DMS53 treated with DMSO at 0.1 percent for 48 hours (cell line): ENCODE measurements at regions not wholly inside any gene's neighbourhood (a gene's known extent, or its start where the extent isn't known, plus 50 kb on each side); places are given as distances from the start of the nearest gene placed in this dataset.
A peak's percentile ranks its signal among the peaks of the same experiment; 100 is the strongest.

Source experiments
- DNase-seq: peaks from one replicate; lab custom pipeline; 2025; ENCODE audit not compliant: unreplicated experiment; lab: John Stamatoyannopoulos, UW

DNA sequence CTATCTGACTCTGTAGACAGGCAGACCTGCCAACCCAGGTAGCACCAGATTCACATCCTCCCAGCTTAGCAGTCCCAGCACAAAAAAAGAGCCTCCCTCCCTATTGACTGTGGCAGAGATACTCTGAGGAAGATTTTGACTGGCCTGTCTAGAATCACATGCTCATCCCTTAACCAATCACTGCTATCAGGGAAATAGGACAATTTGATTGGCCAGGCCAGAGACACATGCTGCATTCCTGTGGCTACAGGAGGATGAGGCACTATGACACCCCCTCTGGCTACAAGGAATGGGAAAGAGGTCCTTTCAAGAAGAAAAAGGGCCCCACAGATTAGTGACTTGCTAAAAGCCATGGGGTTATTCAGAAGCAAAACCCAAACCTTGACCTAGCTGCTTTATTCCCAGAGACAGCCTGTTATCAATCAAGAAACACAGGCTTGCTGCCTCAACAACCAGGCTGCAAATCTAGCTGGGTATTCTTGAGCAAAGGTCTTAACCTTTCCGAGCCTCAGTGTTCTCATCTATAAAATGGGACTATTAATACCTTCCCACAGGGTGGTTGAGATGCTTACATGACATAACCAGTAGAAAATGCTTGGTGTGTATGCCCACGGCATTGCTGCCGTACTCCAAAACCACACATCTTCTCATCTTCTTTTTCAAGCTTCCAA is 147.6 kb downstream of the BCOR start:
- DNase-seq: no peak

- DNase-seq: no peak
These were observed 144.8 kb downstream of the BCOR start for GRCh38 chrX:39952989-39953388.

DNA sequence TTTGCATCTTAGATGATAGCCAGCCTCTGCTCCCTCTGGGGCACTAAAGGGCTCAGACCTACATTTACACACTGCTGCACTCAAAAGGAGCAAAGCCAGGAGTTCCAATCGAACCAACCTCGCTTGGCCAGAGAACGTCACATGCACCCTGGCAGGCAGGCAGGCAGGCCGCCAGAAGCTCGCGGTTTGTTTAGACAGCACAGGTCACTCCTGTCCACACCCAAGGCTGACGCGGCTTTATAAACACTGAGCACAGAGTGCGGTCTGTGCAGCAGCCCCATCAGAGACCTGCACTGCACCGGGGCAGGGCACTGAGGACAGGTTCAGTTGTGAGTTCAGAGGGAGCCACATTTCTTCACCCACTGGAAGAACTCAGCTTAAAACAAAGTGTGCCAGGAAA is 143.9 kb downstream of the BCOR start:
- DNase-seq: peak; percentile 69

DNA sequence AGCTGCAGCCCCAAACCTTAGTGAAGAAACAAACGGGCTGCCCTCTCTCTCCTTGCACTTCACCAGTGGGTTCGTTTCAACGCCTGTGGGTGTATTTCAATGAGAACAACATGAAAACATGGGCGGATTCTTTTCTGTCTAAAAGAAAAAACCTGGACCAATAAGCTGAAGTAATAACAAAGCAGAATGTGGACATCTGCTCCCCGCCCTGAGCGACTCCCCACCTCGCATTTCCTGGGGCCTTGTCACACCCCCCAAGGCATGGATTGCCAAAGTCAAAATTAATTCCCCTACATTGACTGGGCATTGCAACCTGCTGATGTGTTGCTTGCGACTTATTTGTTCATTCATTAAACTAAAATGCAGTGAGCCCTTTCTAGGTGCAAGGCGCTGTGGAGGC is 142.9 kb downstream of the BCOR start:
- DNase-seq: no peak

DNA sequence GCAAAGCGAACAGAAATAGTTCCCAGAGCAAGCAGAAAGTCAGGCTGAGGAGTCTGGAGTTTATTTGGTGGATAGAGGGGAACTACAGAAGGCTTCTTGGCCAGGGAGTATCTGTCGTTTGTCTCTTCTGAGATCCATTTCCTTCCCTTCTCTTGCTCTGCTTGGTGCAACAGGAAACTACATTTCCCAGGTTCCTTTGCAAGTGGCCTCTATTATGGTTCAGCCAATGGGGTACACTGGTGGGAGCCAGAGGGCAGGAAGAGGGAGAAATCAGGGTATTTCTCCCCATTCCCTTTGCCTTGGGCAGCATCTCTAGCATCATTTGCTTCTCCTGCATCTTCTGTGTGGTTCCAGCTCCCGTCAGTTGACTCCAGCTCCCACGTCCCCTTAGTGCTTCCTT is 142.1 kb downstream of the BCOR start:
- no peak for DNase-seq

DNA sequence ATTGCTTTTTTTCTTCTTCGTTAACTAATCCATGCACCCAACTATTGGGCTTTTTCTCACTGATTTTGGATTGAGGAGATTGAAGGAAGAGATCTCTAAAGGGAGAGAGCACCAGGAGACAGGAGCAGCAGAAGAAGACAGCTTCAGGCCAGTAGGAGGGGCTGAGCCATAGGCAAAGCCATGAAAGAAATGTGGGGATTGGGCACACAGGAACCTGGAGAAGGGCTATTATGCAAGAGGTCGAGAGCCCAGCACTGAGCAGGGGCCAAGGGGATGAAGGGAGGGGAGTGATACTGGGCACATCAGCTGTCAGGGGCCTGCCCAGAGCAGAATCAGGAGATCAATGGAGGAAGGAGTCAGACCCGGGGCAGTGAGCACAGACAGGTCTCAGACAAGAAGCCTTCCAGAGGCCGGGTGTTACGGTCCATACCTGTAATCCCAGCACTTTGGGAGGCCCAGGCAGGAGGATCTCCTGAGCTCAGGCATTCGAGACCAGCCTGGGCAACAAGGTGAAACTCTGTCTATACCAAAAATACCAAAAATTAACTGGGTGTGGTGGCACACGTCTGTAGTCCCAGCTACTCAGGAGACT is 140.9 kb downstream of the BCOR start:
- DNase-seq: no peak

DNA sequence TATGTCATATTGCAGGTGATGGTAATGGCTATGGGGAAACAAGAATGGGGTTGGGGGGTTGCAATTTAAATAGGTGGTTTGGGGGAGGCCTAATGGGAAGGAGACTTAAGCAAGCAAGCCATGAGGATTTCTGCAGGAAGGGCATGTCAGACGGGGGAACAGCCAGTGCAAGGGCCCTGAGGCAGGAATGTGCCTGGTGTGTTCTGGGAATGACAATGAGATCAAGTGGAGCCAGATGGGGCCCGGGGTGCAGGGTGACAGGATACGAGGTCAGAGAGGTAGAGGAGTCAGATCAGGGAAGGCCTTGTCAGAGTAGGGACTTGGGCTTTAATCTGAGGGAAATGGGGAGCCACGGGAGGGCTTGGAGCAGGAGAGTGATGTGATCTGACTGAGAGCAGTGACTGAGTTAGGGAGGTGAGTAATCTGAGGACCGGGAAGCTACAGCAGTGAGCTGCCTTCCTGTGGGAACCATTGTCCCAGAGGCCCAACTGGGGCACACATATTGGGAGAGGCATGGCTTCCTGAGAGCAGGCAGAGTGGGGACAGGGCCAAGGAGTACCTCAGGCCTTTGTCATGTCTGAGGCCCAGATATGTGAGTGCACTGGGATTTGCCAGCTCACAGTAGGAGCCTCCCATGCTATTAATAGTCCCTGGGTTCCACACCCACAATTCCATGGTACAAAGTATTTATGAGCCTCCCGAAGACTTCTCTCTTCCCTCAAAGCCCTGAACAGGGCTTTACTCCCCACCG is 139.8 kb downstream of the BCOR start:
- no peak for DNase-seq

GRCh38 chrX:39958850-39959249 is 138.9 kb downstream of the BCOR start:
- DNase-seq: no peak

DNA sequence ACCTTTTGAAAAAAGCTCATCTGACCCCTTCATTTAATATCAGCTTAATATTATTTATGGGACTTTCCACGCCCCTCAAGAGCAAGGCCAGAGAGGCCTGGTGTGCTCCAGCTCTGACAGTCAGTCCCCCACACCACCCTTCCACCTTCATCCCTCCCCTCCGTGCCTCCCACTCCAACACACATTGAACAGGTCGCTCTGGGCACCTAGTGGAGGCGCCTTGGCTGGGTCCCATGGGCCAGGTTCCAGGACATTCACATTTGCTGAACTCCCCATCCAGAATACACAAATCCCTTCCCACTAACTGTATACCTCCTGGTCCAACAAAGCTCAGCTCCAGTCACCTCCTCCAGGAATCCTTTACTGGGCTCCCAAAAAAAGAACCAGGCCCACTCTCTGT is 137.5 kb downstream of the BCOR start:
- DNase-seq: no peak

DNA sequence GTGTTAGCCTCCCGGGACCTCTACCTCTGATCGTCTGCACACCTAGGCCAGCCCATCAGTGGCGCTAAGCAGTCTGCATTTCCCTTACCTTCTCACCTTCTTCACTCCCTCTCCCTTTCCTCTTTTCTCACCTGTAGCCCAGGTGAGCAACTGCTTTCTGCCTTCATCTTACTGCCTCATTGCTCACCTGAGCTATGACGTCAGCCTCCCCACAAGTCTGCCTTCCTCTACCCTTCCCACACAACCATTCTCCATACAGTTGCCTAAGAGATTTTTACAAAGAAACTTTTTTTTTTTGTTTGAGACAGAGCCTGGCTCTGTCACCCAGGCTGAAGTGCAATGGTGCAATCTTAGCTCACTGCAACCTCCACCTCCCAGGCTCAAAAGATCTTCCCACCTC is 136.3 kb downstream of the BCOR start:
- DNase-seq: no peak

GRCh38 chrX:39965051-39965573 is 132.6 kb downstream of the BCOR start:
- no peak for DNase-seq

- DNase-seq: no peak
These were observed 131.6 kb downstream of the BCOR start for GRCh38 chrX:39966176-39966575.

- DNase-seq: no peak
These were observed 130.4 kb downstream of the BCOR start for GRCh38 chrX:39967348-39967747.

DNA sequence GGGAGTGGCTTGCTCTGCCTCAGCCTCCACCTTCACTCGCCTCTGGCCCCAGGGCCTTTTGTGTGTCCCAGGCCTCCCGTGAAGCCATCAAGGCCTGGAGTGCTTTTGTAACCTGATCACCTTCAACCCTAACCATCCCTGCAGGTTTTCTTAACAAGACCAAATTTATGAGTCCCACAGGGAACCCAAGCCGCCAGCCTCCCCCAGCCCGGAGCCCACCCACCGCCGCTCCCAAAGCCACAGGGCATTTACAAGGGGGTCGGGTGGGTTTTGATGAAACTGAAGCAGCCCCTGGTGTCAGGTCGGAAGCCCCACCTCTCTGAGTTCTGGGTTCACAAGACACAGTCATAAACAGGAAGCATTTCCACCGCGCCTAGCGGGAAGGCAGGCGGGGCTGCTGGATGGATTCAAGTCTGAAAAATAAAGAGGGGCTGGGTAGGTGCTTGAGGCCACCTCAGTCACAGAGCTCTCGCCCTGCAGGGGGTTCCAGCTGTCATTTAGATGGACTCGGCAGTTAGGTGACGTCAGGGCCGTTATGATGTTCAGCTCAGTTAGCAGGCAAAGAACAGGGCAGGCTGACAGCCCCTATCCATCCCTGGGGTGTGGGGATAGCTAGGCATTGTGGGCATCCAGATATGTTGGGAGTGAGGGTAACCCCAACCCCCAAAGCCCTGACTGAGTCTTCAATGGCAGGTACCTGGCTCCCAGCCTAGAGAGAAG is 128.5 kb downstream of the BCOR start:
- peak; percentile 48 for DNase-seq

- no peak for DNase-seq
These were observed 127.8 kb downstream of the BCOR start for GRCh38 chrX:39969819-39970504.

- no peak for DNase-seq
These were observed 126.0 kb downstream of the BCOR start for GRCh38 chrX:39971760-39972159.

- DNase-seq: no peak
These were observed 125.4 kb downstream of the BCOR start for GRCh38 chrX:39972340-39972739.

GRCh38 chrX:39973810-39974209 is 123.9 kb downstream of the BCOR start:
- DNase-seq: no peak

GRCh38 chrX:39974270-39974669 is 123.5 kb downstream of the BCOR start:
- no peak for DNase-seq

DNA sequence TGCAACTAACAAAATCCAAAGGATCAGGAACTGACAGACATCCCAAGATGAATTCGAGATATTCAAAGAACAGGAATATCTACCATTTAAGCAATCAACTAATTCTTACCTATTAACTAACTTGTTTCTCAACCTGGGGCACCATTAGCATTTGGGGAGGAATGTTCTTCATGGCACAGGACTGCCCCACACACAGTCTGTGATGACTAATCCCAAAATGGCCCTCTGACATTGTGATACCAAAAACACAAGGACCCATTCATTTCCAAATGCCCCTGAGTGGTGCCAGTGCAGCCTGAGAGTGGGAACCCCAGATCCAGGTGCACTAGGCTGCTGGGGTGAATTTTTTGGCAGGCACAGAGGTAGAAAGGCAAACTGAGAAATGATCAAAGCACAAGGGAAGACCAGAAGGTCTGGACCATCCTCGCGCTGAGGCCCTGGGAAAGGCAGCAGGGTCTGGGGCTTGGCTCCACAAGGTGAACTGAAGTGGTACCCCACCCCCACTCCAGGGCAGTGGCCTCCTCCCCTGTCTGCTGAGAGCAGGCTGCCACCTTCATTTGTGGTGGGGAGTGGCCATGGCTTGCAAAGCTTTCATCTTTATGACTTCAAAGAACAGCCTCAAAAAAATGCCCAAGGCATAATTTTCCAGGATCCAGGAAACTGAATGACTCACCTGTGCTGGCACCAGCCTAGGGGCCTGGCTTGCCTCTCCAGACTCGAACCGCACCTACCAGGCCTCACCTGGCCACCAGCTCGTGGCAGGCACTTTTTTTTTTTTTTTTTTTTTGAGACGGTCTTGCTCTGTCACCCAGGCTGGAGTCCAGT is 122.4 kb downstream of the BCOR start:
- peak; percentile 72 for DNase-seq
